HL-60 (cell line): ENCODE measurements at regions not wholly inside any gene's neighbourhood (a gene's known extent, or its start where the extent isn't known, plus 50 kb on each side); places are given as distances from the start of the nearest gene placed in this dataset.

Experiments
- CTCF ChIP-seq: IDR thresholded peaks from one replicate; pipeline ENCODE4 v1.5.1; 2011; ENCODE audit warnings: low read length, control low read depth, inconsistent platforms; ENCODE audit not compliant: insufficient read depth
- GABPA ChIP-seq: IDR thresholded peaks from 2 replicates; pipeline ENCODE4 v1.6.1; 2012; ENCODE audit warnings: low read depth
- POLR2AphosphoS5 ChIP-seq: IDR thresholded peaks from 2 replicates; pipeline ENCODE4 v1.6.1; 2012; ENCODE audit warnings: low read depth
- REST ChIP-seq: IDR thresholded peaks from 2 replicates; pipeline ENCODE4 v1.6.1; 2012; ENCODE audit warnings: low read depth; ENCODE audit not compliant: insufficient replicate concordance
- SPI1 ChIP-seq: IDR thresholded peaks from 2 replicates; pipeline ENCODE4 v1.6.1; 2012; ENCODE audit warnings: low read depth, mild to moderate bottlenecking, borderline replicate concordance

- TF ChIP-seq POLR2AphosphoS5 (no peak), CTCF (no peak), REST (no peak), GABPA (no peak), SPI1 (no peak)
Observed at GRCh38 chr18:34606851-34607250, 103.2 kb upstream of the DTNA start.
